ENCODE measurements at regions not wholly inside any gene's neighbourhood (a gene's known extent, or its start where the extent isn't known, plus 50 kb on each side); places are given as distances from the start of the nearest gene placed in this dataset.

GRCh38 chr1:65613884-65614283 is 178.8 kb upstream of the PDE4B start:
- TF ChIP-seq, protein P1, sequence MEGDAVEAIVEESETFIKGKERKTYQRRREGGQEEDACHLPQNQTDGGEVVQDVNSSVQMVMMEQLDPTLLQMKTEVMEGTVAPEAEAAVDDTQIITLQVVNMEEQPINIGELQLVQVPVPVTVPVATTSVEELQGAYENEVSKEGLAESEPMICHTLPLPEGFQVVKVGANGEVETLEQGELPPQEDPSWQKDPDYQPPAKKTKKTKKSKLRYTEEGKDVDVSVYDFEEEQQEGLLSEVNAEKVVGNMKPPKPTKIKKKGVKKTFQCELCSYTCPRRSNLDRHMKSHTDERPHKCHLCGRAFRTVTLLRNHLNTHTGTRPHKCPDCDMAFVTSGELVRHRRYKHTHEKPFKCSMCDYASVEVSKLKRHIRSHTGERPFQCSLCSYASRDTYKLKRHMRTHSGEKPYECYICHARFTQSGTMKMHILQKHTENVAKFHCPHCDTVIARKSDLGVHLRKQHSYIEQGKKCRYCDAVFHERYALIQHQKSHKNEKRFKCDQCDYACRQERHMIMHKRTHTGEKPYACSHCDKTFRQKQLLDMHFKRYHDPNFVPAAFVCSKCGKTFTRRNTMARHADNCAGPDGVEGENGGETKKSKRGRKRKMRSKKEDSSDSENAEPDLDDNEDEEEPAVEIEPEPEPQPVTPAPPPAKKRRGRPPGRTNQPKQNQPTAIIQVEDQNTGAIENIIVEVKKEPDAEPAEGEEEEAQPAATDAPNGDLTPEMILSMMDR (optimal IDR thresholded peaks at IDR 0.05 in 1 of 3, IDR thresholded peaks at IDR 0.05 in 1 of 3, conservative IDR thresholded peaks at IDR 0.05 in 1 of 3; ENCODE audit: extremely low read depth in 1 of 3, insufficient read depth in 2 of 3, low read length in 3 of 3), result no peak
- no peak for TF ChIP-seq EZH2 (IDR thresholded peaks at IDR 0.05; ENCODE audit: low read length)
